Mucosa of descending colon (tissue), 3 donors: ENCODE measurements at regions not wholly inside any gene's neighbourhood (a gene's known extent, or its start where the extent isn't known, plus 50 kb on each side); places are given as distances from the start of the nearest gene placed in this dataset.
A peak's percentile ranks its signal among the peaks of the same experiment; 100 is the strongest.
"Not testable (repeated sequence)": the region's sequence is repeated elsewhere in the genome, so short reads cannot be mapped to it uniquely, and the experiment has no call there.

Source experiments
- ATAC-seq: fragments of 200-7000 bp; cut with Tn5 transposase; one replicate; pipeline ENCODE4 v1.9.1; 2020; ENCODE audit warnings: mild to moderate bottlenecking, moderate library complexity
- DNase-seq, 3 donors: peaks; one replicate each; pipeline ENCODE4 v3.0.0-alpha.2; 2020
- H3K36me3 ChIP-seq: fragments of 200-600 bp; one replicate; pipeline ENCODE4 v1.8.0; 2021; ENCODE audit warnings: low read depth, mild to moderate bottlenecking
- H3K4me1 ChIP-seq: fragments of 200-600 bp; one replicate; pipeline ENCODE4 v1.8.0; 2021; ENCODE audit warnings: low read depth, mild to moderate bottlenecking
- H3K4me3 ChIP-seq: fragments of 200-600 bp; one replicate; pipeline ENCODE4 v1.8.0; 2021; ENCODE audit warnings: mild to moderate bottlenecking
- H3K9me3 ChIP-seq: fragments of 200-600 bp; one replicate; pipeline ENCODE4 v1.8.0; 2021; ENCODE audit warnings: mild to moderate bottlenecking
- CTCF ChIP-seq: fragments of 200-600 bp; IDR thresholded peaks from one replicate; pipeline ENCODE4 v1.8.0; 2022; ENCODE audit warnings: antibody characterized with exemption, mild to moderate bottlenecking
- intact Hi-C, 2 donors: fragments of 100-400 bp; cut with DNase I in 1 of 2; cut with micrococcal nuclease in 1 of 2; formaldehyde crosslinking; loops; one replicate each; pipeline versions ENCODE4 v1.11.0 to v1.11.1; 2022; cut with DNase I, micrococcal nuclease
- donor health status: DM: no; HTN: no; CAD: no; lungs with moderate emphysema.
- donor health status: DM: no; HTN: no; CAD: no.
- donor health status: DM: no; HTN: yes; CAD: no.

- Histone ChIP-seq H3K36me3 (no peaks in the 10 kb centered on the region), H3K4me1 (no peaks in the 10 kb centered on the region), H3K9me3 (no peaks in the 10 kb centered on the region), H3K4me3 (no peak overlapping the region)
- ATAC-seq (no peak), DNase-seq (no peak)
- no peak for TF ChIP-seq CTCF
- intact Hi-C loops, result no loop called here
Measured at GRCh38 chr2:238511614-238511950, 84.9 kb downstream of the ASB1 start.

- intact Hi-C loops, result no loop called here
- ATAC-seq (no peak), DNase-seq (no peak)
- no peaks in the 10 kb centered on the region for H3K36me3 ChIP-seq
- H3K4me3 ChIP-seq, result no peak overlapping the region
- peaks cover 6% of the 10 kb centered on the region for H3K9me3 ChIP-seq
- TF ChIP-seq CTCF, result no peak
- no peaks in the 10 kb centered on the region for H3K4me1 ChIP-seq
Measured at GRCh38 chr2:238512247-238512867, 85.6 kb downstream of the ASB1 start.

- peaks cover 12% of the 10 kb centered on the region for H3K9me3 ChIP-seq
- H3K36me3 ChIP-seq, result no peaks in the 10 kb centered on the region
- DNase-seq (peak in 1 of 3 donors; percentile 12), ATAC-seq (no peak)
- no peak for TF ChIP-seq CTCF
- intact Hi-C loops, result no loop called here
- no peaks in the 10 kb centered on the region for H3K4me1 ChIP-seq
- H3K4me3 ChIP-seq, result no peak overlapping the region
Measured at GRCh38 chr2:238513346-238513745, 86.6 kb downstream of the ASB1 start.

GRCh38 chr2:238514024-238514423 lies 87.3 kb downstream of the ASB1 start:
- DNase-seq, ATAC-seq, intact Hi-C loops: not testable (repeated sequence)

GRCh38 chr2:238515377-238515776 lies 88.7 kb downstream of the ASB1 start:
- DNase-seq (no peak), ATAC-seq (no peak)
- no peak for TF ChIP-seq CTCF
- intact Hi-C loops, result no loop called here
- Histone ChIP-seq H3K4me3 (no peak overlapping the region), H3K9me3 (peaks cover 12% of the 10 kb centered on the region), H3K4me1 (no peaks in the 10 kb centered on the region), H3K36me3 (no peaks in the 10 kb centered on the region)

More at GRCh38 chr2:238514024-238514423, 87.3 kb downstream of the ASB1 start:
- H3K4me3 ChIP-seq, H3K36me3 ChIP-seq, H3K4me1 ChIP-seq: not testable (repeated sequence)
- H3K9me3 ChIP-seq, result peaks cover 12% of the 10 kb centered on the region

- intact Hi-C loops, result no loop called here
- peaks cover 12% of the 10 kb centered on the region for H3K9me3 ChIP-seq
- TF ChIP-seq CTCF, result no peak
- no peaks in the 10 kb centered on the region for H3K36me3 ChIP-seq
- no peak overlapping the region for H3K4me3 ChIP-seq
- DNase-seq (no peak), ATAC-seq (no peak)
- no peaks in the 10 kb centered on the region for H3K4me1 ChIP-seq
Measured at GRCh38 chr2:238517209-238517608, 90.5 kb downstream of the ASB1 start.
